GM10266 (cell line): ENCODE measurements at regions not wholly inside any gene's neighbourhood (a gene's known extent, or its start where the extent isn't known, plus 50 kb on each side); places are given as distances from the start of the nearest gene placed in this dataset.

Experiments used
- DNase-seq: peaks from one replicate; pipeline ENCODE4 v3.0.0; 2012; ENCODE audit errors: extremely low spot score
- TF ChIP-seq, protein P1 (sequence below): IDR thresholded peaks from 2 replicates; pipeline ENCODE4 v1.5.1; 2012; ENCODE audit warnings: mild to moderate bottlenecking, low read depth; ENCODE audit not compliant: control insufficient read depth, insufficient read depth; ENCODE audit errors: missing control alignments

DNA sequence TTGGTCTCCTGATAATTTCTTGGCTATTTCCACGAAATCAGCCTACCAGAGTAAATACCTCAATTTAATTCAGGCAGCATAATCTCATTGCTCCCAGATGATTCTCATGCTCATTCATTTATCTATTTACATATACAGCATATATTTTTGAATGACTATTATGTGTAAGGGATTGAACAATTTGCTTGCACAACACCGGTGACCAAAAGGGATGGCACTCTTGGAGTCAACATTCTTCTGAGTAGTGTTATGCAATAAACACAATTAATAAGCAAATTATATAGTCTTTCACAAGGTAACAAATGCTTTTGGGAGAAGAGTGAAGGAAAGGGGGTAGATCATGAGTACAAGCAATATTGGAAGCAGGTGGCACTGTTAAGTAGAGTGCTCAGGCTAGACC lies 1015.3 kb downstream of the ARAP2 start:
- no peak for DNase-seq
- TF ChIP-seq, protein P1, sequence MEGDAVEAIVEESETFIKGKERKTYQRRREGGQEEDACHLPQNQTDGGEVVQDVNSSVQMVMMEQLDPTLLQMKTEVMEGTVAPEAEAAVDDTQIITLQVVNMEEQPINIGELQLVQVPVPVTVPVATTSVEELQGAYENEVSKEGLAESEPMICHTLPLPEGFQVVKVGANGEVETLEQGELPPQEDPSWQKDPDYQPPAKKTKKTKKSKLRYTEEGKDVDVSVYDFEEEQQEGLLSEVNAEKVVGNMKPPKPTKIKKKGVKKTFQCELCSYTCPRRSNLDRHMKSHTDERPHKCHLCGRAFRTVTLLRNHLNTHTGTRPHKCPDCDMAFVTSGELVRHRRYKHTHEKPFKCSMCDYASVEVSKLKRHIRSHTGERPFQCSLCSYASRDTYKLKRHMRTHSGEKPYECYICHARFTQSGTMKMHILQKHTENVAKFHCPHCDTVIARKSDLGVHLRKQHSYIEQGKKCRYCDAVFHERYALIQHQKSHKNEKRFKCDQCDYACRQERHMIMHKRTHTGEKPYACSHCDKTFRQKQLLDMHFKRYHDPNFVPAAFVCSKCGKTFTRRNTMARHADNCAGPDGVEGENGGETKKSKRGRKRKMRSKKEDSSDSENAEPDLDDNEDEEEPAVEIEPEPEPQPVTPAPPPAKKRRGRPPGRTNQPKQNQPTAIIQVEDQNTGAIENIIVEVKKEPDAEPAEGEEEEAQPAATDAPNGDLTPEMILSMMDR = no peak

DNA sequence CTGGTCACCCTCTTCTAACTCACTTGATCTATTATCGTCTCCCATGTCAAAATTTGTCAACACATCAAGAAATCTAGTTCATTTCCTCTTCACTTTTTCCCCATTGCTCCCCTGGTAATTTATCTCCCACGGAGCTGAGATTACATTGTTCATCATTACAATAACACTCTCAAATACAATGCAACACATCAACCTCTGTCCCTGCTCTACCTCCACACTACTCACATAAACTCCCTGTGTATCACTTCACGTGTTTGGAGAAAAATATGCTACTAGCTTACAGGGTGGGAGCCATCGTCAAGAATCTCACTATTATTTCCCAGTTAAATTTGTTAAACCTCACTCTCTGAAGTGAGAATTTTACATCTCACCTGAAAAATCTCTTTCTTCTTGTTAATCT lies 1006.4 kb downstream of the ARAP2 start:
- TF ChIP-seq, protein P1 = no peak
- no peak for DNase-seq

DNA sequence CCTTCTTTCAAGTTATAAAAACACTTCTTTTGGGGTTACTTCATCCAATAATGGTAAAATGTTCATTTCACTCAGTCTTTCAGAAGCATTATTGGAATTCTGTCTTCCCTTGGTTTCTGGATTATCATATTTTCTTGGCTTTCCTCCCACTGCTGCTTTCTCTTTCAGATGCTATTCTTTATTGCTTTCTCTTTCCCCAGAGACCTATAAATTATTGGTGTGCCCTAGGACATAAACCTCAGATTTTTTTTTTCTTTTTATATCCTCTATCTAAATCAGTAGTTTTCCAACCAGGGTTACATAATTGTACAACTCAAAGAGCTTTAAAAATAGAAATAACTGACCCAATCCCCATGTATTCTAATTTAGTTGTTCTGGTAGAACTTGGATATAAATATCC lies 1005.5 kb downstream of the ARAP2 start:
- TF ChIP-seq, protein P1 = no peak
- DNase-seq = no peak

DNA sequence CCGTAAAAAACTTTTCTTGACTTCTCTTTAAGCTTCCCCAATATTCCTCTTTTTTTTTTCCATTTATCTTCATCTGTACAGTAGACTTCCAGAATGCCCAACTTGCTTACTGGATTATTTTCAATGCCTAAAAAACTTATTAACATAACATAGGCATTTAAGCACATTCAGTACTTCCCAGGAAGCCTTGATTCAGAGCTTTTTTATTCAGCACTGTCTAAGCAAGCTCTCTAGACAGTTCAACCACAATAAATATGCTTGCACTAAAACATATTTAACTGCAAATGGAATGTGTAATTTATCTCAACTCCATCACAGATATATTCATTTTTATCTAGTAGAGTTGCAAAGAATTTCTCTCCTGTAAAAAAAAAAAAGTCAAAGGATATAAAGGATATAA lies 997.8 kb downstream of the ARAP2 start:
- TF ChIP-seq, protein P1 = no peak
- DNase-seq = no peak

DNA sequence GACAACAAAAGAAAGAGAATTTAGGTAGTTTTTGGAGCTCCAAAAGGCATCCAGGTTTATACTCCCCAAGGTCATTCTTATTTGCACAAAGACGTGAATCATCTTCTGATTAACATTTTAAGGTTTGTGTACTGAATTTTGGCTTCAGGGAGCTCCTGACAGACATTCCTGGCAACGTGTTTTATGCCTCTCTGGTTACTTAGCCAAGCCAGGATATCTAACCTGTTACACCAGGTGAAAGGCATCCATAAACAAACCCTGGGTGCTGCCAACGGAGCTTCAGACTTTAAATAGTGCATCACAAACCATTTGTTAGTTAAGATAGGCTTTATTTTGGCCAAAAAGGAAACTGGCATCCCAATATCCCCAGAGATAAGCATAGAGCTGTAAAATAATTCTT lies 997.3 kb downstream of the ARAP2 start:
- TF ChIP-seq, protein P1 = no peak
- DNase-seq = no peak

DNA sequence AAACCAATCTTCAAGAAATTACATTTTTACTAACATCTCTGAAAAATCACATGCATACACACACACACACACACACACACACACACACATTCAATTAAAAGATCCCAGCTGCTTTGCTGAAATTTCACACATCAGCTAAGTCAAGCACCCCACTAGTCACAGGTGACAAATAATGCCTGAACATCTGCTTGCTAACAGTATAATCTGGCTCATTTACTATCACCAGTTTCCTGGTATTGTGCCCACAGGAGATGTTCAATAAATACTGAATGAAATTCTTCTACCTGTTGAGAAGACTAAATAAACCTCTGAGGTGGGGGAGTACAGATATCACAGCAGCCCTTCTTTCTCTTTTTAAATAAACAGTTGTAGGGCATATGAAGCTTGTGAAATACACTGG lies 994.0 kb downstream of the ARAP2 start:
- no peak for DNase-seq

DNA sequence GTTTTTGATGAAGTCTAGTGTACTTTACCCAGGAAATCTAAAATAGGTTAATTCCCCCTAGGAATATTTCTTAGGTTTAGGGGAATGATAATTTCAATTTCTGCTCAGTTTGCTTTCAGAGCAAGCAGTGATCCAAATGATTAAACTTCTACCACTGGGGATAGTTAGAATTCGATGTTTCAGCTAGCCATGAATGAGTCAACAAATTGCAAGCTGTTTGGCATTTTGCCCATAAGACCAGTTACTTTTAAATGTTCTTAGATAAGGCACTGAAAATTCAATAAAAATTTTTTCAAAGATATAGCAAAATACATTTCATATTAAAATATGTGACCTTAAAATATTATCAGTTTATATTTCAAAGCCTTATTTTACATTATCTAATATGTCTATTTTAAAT lies 993.6 kb downstream of the ARAP2 start:
- TF ChIP-seq, protein P1 = no peak
- DNase-seq = no peak

More for the DNA sequence above, 994.0 kb downstream of the ARAP2 start:
- TF ChIP-seq, protein P1 = no peak
